PC-3 (cell line): ENCODE measurements at regions not wholly inside any gene's neighbourhood (a gene's known extent, or its start where the extent isn't known, plus 50 kb on each side); places are given as distances from the start of the nearest gene placed in this dataset.

ENCODE experiments used
- EZH2 ChIP-seq: fragments of 300-600 bp; sonication (generic); IDR thresholded peaks from one replicate; pipeline ENCODE4 v1.6.1; 2017; ENCODE audit warnings: antibody characterized with exemption, mild to moderate bottlenecking, low read length; ENCODE audit not compliant: unreplicated experiment
- TF ChIP-seq, protein P1 (sequence below): fragments of 300-600 bp; sonication (generic); conservative IDR thresholded peaks from 2 replicates; pipeline ENCODE4 v1.5.1; 2017; ENCODE audit warnings: antibody characterized with exemption, low read depth, mild to moderate bottlenecking, low read length

DNA sequence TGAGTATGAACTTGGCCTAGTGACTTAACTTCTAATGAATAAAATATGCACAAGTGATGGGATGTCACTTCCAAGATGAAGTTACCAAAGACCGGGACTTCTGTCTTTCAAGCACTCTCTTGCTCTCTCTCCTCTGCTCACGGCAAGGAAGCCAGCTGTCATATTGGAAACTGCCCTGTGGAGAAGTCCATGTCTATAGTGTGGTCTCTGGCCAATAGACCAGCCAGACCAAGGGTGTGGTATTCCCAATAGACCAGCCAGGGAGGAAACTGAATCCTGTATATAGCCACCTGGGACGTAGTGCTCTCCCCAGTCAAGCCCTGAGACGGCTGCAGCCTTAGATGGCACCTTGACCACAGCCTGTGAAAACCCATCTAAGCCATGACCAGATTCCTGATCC is 93.2 kb upstream of the ALX4 start:
- no peak for TF ChIP-seq EZH2
- TF ChIP-seq, protein P1, sequence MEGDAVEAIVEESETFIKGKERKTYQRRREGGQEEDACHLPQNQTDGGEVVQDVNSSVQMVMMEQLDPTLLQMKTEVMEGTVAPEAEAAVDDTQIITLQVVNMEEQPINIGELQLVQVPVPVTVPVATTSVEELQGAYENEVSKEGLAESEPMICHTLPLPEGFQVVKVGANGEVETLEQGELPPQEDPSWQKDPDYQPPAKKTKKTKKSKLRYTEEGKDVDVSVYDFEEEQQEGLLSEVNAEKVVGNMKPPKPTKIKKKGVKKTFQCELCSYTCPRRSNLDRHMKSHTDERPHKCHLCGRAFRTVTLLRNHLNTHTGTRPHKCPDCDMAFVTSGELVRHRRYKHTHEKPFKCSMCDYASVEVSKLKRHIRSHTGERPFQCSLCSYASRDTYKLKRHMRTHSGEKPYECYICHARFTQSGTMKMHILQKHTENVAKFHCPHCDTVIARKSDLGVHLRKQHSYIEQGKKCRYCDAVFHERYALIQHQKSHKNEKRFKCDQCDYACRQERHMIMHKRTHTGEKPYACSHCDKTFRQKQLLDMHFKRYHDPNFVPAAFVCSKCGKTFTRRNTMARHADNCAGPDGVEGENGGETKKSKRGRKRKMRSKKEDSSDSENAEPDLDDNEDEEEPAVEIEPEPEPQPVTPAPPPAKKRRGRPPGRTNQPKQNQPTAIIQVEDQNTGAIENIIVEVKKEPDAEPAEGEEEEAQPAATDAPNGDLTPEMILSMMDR, result no peak
